ENCODE measurements at regions not wholly inside any gene's neighbourhood (a gene's known extent, or its start where the extent isn't known, plus 50 kb on each side); places are given as distances from the start of the nearest gene placed in this dataset.
"Not testable (repeated sequence)": the region's sequence is repeated elsewhere in the genome, so short reads cannot be mapped to it uniquely, and the experiment has no call there.

DNA sequence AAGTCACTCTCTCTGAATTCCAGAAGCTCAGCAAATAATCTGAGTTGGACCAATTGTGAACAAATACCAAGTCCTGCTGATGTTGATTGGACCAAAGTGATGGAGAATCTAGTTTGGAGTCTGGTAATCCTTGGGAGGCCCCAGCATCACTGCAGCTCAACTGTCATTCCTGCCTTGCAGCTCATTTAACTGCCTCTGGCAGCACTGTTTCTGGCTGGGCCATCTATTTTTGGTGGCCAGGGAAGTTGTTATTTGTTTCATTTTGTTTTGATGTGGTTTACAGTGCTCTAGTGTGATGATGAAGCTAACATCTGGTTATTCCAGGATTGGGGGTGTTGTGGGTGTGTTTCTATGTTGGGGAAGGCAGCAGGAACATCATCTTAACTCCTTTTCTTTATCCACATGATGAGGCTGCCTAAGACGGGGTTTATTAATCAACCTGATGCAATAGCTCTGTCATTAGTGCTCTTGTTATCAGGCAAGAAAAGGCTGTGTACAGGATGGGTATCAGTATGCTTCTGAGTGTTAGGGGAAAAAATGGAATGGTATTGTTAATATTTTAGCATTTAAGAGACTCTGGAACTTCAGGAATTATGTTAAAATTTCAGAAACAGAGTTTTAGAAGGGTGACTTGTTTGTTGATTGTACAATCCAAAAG lies 91.7 kb upstream of the SEC22B start:
- TF ChIP-seq, protein P1, sequence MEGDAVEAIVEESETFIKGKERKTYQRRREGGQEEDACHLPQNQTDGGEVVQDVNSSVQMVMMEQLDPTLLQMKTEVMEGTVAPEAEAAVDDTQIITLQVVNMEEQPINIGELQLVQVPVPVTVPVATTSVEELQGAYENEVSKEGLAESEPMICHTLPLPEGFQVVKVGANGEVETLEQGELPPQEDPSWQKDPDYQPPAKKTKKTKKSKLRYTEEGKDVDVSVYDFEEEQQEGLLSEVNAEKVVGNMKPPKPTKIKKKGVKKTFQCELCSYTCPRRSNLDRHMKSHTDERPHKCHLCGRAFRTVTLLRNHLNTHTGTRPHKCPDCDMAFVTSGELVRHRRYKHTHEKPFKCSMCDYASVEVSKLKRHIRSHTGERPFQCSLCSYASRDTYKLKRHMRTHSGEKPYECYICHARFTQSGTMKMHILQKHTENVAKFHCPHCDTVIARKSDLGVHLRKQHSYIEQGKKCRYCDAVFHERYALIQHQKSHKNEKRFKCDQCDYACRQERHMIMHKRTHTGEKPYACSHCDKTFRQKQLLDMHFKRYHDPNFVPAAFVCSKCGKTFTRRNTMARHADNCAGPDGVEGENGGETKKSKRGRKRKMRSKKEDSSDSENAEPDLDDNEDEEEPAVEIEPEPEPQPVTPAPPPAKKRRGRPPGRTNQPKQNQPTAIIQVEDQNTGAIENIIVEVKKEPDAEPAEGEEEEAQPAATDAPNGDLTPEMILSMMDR (tag by site-specific recombination; IDR thresholded peaks at IDR 0.05), result not testable (repeated sequence)
- TF ChIP-seq, protein P2, sequence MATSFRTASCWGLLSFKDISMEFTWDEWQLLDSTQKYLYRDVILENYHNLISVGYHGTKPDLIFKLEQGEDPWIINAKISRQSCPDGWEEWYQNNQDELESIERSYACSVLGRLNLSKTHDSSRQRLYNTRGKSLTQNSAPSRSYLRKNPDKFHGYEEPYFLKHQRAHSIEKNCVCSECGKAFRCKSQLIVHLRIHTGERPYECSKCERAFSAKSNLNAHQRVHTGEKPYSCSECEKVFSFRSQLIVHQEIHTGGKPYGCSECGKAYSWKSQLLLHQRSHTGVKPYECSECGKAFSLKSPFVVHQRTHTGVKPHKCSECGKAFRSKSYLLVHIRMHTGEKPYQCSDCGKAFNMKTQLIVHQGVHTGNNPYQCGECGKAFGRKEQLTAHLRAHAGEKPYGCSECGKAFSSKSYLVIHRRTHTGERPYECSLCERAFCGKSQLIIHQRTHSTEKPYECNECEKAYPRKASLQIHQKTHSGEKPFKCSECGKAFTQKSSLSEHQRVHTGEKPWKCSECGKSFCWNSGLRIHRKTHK (tag by site-specific recombination; IDR thresholded peaks at IDR 0.05), result not testable (repeated sequence)
- TF ChIP-seq, protein P3, sequence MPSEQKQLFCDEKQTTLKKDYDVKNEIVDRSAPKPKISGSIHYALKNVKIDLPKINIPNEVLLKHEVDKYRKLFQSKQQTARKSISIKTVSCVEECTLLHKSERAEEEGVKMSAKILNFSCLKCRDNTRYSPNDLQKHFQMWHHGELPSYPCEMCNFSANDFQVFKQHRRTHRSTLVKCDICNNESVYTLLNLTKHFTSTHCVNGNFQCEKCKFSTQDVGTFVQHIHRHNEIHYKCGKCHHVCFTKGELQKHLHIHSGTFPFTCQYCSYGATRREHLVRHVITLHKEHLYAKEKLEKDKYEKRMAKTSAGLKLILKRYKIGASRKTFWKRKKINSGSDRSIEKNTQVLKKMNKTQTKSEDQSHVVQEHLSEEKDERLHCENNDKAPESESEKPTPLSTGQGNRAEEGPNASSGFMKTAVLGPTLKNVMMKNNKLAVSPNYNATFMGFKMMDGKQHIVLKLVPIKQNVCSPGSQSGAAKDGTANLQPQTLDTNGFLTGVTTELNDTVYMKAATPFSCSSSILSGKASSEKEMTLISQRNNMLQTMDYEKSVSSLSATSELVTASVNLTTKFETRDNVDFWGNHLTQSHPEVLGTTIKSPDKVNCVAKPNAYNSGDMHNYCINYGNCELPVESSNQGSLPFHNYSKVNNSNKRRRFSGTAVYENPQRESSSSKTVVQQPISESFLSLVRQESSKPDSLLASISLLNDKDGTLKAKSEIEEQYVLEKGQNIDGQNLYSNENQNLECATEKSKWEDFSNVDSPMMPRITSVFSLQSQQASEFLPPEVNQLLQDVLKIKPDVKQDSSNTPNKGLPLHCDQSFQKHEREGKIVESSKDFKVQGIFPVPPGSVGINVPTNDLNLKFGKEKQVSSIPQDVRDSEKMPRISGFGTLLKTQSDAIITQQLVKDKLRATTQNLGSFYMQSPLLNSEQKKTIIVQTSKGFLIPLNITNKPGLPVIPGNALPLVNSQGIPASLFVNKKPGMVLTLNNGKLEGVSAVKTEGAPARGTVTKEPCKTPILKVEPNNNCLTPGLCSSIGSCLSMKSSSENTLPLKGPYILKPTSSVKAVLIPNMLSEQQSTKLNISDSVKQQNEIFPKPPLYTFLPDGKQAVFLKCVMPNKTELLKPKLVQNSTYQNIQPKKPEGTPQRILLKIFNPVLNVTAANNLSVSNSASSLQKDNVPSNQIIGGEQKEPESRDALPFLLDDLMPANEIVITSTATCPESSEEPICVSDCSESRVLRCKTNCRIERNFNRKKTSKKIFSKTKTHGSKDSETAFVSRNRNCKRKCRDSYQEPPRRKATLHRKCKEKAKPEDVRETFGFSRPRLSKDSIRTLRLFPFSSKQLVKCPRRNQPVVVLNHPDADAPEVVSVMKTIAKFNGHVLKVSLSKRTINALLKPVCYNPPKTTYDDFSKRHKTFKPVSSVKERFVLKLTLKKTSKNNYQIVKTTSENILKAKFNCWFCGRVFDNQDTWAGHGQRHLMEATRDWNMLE (tag by site-specific recombination; conservative IDR thresholded peaks at IDR 0.05; ENCODE audit: low read depth), result not testable (repeated sequence)
- TF ChIP-seq ZNF10 (tag by site-specific recombination; IDR thresholded peaks at IDR 0.05); ZNF335 (tag by site-specific recombination; conservative IDR thresholded peaks at IDR 0.05); ZNF571 (tag by site-specific recombination; IDR thresholded peaks at IDR 0.05): not testable (repeated sequence)
- TF ChIP-seq, protein P4, sequence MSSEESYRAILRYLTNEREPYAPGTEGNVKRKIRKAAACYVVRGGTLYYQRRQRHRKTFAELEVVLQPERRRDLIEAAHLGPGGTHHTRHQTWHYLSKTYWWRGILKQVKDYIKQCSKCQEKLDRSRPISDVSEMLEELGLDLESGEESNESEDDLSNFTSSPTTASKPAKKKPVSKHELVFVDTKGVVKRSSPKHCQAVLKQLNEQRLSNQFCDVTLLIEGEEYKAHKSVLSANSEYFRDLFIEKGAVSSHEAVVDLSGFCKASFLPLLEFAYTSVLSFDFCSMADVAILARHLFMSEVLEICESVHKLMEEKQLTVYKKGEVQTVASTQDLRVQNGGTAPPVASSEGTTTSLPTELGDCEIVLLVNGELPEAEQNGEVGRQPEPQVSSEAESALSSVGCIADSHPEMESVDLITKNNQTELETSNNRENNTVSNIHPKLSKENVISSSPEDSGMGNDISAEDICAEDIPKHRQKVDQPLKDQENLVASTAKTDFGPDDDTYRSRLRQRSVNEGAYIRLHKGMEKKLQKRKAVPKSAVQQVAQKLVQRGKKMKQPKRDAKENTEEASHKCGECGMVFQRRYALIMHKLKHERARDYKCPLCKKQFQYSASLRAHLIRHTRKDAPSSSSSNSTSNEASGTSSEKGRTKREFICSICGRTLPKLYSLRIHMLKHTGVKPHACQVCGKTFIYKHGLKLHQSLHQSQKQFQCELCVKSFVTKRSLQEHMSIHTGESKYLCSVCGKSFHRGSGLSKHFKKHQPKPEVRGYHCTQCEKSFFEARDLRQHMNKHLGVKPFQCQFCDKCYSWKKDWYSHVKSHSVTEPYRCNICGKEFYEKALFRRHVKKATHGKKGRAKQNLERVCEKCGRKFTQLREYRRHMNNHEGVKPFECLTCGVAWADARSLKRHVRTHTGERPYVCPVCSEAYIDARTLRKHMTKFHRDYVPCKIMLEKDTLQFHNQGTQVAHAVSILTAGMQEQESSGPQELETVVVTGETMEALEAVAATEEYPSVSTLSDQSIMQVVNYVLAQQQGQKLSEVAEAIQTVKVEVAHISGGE (tag by site-specific recombination; conservative IDR thresholded peaks at IDR 0.05; ENCODE audit: low read depth), result not testable (repeated sequence)
- TF ChIP-seq, protein P5, sequence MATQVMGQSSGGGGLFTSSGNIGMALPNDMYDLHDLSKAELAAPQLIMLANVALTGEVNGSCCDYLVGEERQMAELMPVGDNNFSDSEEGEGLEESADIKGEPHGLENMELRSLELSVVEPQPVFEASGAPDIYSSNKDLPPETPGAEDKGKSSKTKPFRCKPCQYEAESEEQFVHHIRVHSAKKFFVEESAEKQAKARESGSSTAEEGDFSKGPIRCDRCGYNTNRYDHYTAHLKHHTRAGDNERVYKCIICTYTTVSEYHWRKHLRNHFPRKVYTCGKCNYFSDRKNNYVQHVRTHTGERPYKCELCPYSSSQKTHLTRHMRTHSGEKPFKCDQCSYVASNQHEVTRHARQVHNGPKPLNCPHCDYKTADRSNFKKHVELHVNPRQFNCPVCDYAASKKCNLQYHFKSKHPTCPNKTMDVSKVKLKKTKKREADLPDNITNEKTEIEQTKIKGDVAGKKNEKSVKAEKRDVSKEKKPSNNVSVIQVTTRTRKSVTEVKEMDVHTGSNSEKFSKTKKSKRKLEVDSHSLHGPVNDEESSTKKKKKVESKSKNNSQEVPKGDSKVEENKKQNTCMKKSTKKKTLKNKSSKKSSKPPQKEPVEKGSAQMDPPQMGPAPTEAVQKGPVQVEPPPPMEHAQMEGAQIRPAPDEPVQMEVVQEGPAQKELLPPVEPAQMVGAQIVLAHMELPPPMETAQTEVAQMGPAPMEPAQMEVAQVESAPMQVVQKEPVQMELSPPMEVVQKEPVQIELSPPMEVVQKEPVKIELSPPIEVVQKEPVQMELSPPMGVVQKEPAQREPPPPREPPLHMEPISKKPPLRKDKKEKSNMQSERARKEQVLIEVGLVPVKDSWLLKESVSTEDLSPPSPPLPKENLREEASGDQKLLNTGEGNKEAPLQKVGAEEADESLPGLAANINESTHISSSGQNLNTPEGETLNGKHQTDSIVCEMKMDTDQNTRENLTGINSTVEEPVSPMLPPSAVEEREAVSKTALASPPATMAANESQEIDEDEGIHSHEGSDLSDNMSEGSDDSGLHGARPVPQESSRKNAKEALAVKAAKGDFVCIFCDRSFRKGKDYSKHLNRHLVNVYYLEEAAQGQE (tag by site-specific recombination; IDR thresholded peaks at IDR 0.05), result not testable (repeated sequence)
